Cardiac septum (tissue), 1 donor: ENCODE measurements at regions not wholly inside any gene's neighbourhood (a gene's known extent, or its start where the extent isn't known, plus 50 kb on each side); places are given as distances from the start of the nearest gene placed in this dataset.
"Not testable (repeated sequence)": the region's sequence is repeated elsewhere in the genome, so short reads cannot be mapped to it uniquely, and the experiment has no call there.

Experiments
- DNase-seq: peaks from one replicate; pipeline ENCODE4 v3.0.0-alpha.2; 2020; ENCODE audit warnings: low spot score
- intact Hi-C: fragments of 100-400 bp; cut with DNase I; formaldehyde crosslinking; loops from one replicate; pipeline ENCODE4 v1.14.0; 2022
- donor health status: DM: no; HTN: no; CAD: no.

DNA sequence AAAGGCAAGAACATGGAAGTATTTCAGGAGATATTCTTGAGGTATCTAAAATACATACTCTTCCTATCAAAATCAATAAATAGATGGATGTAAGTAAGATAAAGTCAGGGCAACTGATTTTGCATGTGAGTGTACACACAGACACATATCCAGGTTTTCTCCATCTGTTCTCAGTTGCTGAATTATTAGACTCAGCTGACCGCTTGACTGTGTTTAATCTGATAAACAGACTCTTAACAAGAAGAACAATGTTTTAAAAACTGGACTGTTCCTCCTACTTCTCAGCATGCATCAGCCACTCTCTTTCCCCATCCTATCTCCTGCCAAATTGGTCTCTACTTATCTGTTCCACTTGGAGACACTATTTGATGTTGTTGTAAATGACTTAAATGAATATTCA lies 73.5 kb downstream of the GOLGA8G start:
- DNase-seq: no peak
- intact Hi-C loops: no loop called here

DNA sequence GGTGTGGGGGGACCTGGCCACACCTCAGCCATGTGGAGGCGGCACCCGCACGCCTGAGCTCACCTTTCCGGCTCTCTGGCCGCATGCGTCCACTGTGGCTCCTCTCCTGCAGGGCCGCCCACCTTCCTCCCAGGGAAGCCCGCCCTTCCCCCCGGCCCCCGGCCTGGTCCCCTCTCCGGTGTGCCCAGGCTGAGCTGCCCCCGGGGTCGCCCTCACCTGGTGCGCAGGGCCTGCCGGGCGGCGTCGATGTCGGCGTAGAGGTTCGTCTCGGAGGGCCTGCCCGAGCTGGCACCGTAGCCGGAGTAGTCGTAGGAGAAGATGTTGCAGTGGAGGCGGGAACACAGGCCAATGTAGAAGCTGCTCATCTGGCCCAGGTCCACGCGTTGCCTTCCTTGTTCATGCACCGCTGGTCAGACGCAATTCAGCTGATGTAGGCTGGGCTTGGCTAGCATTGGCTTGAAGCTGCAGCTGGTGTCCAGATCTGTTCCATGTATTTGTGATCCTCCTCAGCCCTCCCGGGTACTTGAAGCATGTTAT lies 75.3 kb downstream of the GOLGA8G start:
- intact Hi-C loops: not testable (repeated sequence)
- DNase-seq: peak; percentile 75

DNA sequence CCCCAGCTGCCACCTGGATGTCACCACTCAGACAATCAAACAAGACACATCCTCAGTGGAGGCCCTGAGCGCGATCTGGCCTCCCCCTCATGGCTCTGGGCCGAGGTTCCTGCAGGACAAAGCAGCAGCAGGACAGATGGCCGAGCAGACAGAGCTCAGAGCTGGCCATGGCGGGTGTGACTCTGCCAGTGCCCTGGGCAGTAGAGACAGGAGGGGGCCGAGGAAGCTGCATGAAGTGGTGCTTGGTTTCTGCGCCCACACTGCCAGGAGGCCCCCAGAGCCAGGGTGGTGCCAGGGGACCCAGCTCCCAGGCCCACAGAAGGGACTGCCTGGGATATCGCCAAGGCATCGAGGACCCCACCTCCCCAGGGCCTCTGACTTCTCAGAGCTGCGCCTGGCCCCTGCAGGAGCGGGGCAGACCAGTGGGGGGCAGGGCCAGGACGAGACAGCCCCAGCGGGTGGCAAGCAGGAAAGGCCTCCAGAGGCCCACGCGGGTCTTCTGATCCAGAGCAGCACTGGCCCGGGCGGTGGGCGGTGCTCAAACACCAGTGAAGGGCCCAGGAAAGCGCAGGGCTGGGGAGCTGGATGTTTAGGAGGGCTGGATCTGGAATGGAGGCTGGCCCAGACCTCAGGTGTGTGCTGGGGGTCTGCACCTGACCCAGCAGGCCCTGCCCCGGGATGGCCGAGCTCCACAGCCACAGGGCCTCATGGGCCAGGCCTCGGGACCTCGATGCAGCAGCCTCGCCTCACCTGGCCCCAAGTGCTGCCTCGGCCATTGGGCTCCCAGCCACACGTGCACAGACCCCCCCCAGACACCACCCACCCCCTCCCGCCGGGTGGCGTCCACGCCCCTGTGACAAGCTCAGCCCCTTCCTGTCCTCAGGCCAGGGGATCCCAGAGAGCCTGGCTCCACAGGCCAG lies 76.0 kb downstream of the GOLGA8G start:
- peak; percentile 77 for DNase-seq
- intact Hi-C loops: no loop called here

DNA sequence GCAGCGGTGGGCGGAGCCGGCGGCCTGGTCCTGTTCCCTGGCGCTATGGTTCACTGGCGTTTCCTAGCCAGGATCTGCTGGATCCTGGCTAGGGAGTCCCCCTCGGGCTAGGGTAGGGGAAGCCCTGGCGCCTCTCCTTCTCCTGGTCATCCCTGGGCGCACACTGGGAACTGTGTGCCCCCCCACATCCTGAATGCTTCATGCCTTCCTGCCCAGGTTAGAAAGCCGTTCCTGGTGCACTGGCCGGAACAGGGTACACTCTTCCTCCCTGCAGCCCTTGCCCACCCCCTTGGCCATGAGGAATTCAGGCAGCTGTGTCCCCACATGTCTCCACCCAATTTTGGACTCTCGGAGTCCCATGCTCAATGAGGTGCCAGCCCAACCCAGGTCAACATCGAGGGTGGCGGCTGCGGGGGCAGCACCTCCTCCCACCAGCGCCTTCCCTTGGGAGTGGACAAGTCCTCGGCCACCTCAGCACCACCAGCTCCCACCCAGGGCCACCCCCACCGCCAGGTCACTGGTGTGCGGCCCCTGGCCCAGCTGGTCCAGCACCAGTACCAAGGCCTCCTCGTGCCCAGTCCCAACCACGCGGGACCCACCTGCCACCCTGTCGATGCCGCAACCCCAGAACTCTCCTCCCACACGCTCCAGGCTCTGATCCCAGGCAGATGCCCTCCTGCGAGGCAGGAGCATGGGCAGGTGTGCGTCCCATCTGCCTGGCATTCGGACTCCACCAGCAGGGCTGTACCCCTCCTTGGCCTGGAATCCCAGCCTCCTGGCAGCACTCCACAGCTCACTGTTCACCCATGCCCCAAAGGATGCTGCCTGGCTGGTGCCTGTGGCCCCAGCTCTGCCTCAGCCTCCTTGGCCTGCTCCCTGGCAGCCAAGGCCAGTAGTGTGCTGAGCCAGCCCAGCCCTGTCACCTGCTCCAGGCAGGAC lies 77.0 kb downstream of the GOLGA8G start:
- peak; percentile 75 for DNase-seq
- intact Hi-C loops: not testable (repeated sequence)

DNA sequence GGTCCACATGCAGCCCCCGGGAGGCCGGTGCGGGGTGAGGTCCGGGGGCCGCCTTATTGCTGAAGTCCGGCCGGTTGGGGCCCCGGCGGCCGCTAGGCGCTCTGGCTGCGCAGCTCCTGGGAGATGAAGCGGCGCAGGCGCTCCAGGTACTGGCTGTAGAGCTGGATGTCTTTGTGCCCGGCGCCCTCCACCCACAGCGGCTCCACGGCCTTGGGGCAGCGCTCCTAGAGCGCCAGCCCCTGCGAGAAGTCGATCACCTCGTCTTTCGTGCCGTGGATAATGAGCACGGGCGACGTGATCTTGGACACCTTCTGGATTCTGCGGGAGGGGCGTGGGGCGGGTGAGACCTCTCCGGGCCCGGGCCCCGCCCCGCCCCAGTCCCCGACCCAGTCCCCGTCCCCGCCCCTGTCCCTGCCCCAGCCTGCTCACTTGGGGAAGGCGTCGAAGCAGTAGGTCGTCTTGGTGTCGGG lies 76.3 kb downstream of the GOLGA8F start:
- DNase-seq: peak; percentile 31
- intact Hi-C loops: not testable (repeated sequence)
